IPS-18c (cell line): ENCODE measurements at regions not wholly inside any gene's neighbourhood (a gene's known extent, or its start where the extent isn't known, plus 50 kb on each side); places are given as distances from the start of the nearest gene placed in this dataset.
A peak's percentile ranks its signal among the peaks of the same experiment; 100 is the strongest.

Source experiments
- H3K4me3 ChIP-seq: 2 replicates; pipeline ENCODE4 v1.7.0; 2013; ENCODE audit warnings: low read depth, mild to moderate bottlenecking, low read length, moderate library complexity; ENCODE audit not compliant: insufficient read depth
- H3K9me3 ChIP-seq: one replicate; pipeline ENCODE4 v1.6.1; 2013; ENCODE audit warnings: mild to moderate bottlenecking, low read length, moderate library complexity; ENCODE audit not compliant: control insufficient read depth, insufficient read depth

GRCh38 chrX:80282535-80282934, 137.7 kb upstream of the TENT5D start:
- H3K9me3 ChIP-seq = peaks cover 5% of the 10 kb centered on the region
- H3K4me3 ChIP-seq = no peak overlapping the region

- Histone ChIP-seq H3K9me3 (peaks cover 5% of the 10 kb centered on the region), H3K4me3 (no peak overlapping the region)
Measured at GRCh38 chrX:80285131-80285773, 135.0 kb upstream of the TENT5D start.

- Histone ChIP-seq H3K9me3 (peaks cover 5% of the 10 kb centered on the region), H3K4me3 (no peak overlapping the region)
Measured at GRCh38 chrX:80290834-80291233, 129.4 kb upstream of the TENT5D start.

GRCh38 chrX:80293354-80293753, 126.9 kb upstream of the TENT5D start:
- no peak overlapping the region for H3K4me3 ChIP-seq

GRCh38 chrX:80306007-80306406, 114.2 kb upstream of the TENT5D start:
- peaks cover 2% of the 10 kb centered on the region for H3K9me3 ChIP-seq
- no peak overlapping the region for H3K4me3 ChIP-seq

More at GRCh38 chrX:80293354-80293753, 126.9 kb upstream of the TENT5D start:
- no peaks in the 10 kb centered on the region for H3K9me3 ChIP-seq

GRCh38 chrX:80312448-80312847, 107.8 kb upstream of the TENT5D start:
- Histone ChIP-seq H3K9me3 (peaks cover 7% of the 10 kb centered on the region), H3K4me3 (no peak overlapping the region)

- no peak overlapping the region for H3K4me3 ChIP-seq
- H3K9me3 ChIP-seq = peaks cover 13% of the 10 kb centered on the region
Measured at GRCh38 chrX:80316526-80316925, 103.7 kb upstream of the TENT5D start.

GRCh38 chrX:80317646-80318045, 102.6 kb upstream of the TENT5D start:
- Histone ChIP-seq H3K4me3 (no peak overlapping the region), H3K9me3 (peaks cover 13% of the 10 kb centered on the region)

- Histone ChIP-seq H3K9me3 (no peaks in the 10 kb centered on the region), H3K4me3 (no peak overlapping the region)
Measured at GRCh38 chrX:80331285-80331684, 89.0 kb upstream of the TENT5D start.

GRCh38 chrX:80334583-80334982, 85.7 kb upstream of the TENT5D start:
- peak overlapping the region; percentile 65 for H3K4me3 ChIP-seq
- H3K9me3 ChIP-seq = no peaks in the 10 kb centered on the region

- Histone ChIP-seq H3K9me3 (no peaks in the 10 kb centered on the region), H3K4me3 (peak overlapping the region; percentile 65)
Measured at GRCh38 chrX:80335062-80335830, 85.0 kb upstream of the TENT5D start.

GRCh38 chrX:80354966-80355465, 65.2 kb upstream of the TENT5D start:
- H3K4me3 ChIP-seq = no peak overlapping the region
- H3K9me3 ChIP-seq = no peaks in the 10 kb centered on the region
